ENCODE measurements at regions not wholly inside any gene's neighbourhood (a gene's known extent, or its start where the extent isn't known, plus 50 kb on each side); places are given as distances from the start of the nearest gene placed in this dataset.

GRCh38 chrX:128780934-128781333 is 728.7 kb upstream of the ACTRT1 start:
- no peak for TF ChIP-seq CTCF (conservative IDR thresholded peaks at IDR 0.05; ENCODE audit: low read depth, low read length)
- DNase-seq (ENCODE audit: low read depth), result no peak
- no peak overlapping the region for H3K4me3 ChIP-seq (ENCODE audit: low read depth, low read length)

GRCh38 chrX:128769495-128769894 is 717.3 kb upstream of the ACTRT1 start:
- H3K4me3 ChIP-seq (ENCODE audit: low read depth, low read length), result no peak overlapping the region
- TF ChIP-seq CTCF (conservative IDR thresholded peaks at IDR 0.05; ENCODE audit: low read depth, low read length), result no peak
- no peak for DNase-seq (ENCODE audit: low read depth)

- H3K4me3 ChIP-seq (ENCODE audit: low read depth, low read length), result no peak overlapping the region
- TF ChIP-seq CTCF (conservative IDR thresholded peaks at IDR 0.05; ENCODE audit: low read depth, low read length), result no peak
- no peak for DNase-seq (ENCODE audit: low read depth)
Measured at GRCh38 chrX:128759745-128760144, 707.5 kb upstream of the ACTRT1 start.

- no peak for TF ChIP-seq CTCF (conservative IDR thresholded peaks at IDR 0.05; ENCODE audit: low read depth, low read length)
- no peak overlapping the region for H3K4me3 ChIP-seq (ENCODE audit: low read depth, low read length)
- no peak for DNase-seq (ENCODE audit: low read depth)
Measured at GRCh38 chrX:128759177-128759576, 707.0 kb upstream of the ACTRT1 start.

GRCh38 chrX:128754130-128754529 is 701.9 kb upstream of the ACTRT1 start:
- no peak for DNase-seq (ENCODE audit: low read depth)
- no peak for TF ChIP-seq CTCF (conservative IDR thresholded peaks at IDR 0.05; ENCODE audit: low read depth, low read length)
- no peak overlapping the region for H3K4me3 ChIP-seq (ENCODE audit: low read depth, low read length)

GRCh38 chrX:128739539-128739938 is 687.3 kb upstream of the ACTRT1 start:
- no peak for TF ChIP-seq CTCF (conservative IDR thresholded peaks at IDR 0.05; ENCODE audit: low read depth, low read length)
- no peak for DNase-seq (ENCODE audit: low read depth)
- H3K4me3 ChIP-seq (ENCODE audit: low read depth, low read length), result no peak overlapping the region

- no peak for DNase-seq (ENCODE audit: low read depth)
- TF ChIP-seq CTCF (conservative IDR thresholded peaks at IDR 0.05; ENCODE audit: low read depth, low read length), result no peak
- H3K4me3 ChIP-seq (ENCODE audit: low read depth, low read length), result no peak overlapping the region
Measured at GRCh38 chrX:128728943-128729342, 676.7 kb upstream of the ACTRT1 start.

All from epithelial cell of proximal tubule (primary cell).